GM19372 (cell line): ENCODE measurements at regions not wholly inside any gene's neighbourhood (a gene's known extent, or its start where the extent isn't known, plus 50 kb on each side); places are given as distances from the start of the nearest gene placed in this dataset.
"Not testable (repeated sequence)": the region's sequence is repeated elsewhere in the genome, so short reads cannot be mapped to it uniquely, and the experiment has no call there.

ENCODE experiments used
- ATAC-seq: cut with Tn5 transposase; IDR thresholded peaks from one replicate; pipeline ENCODE4 v1.9.1; 2021; ENCODE audit warnings: mild to moderate bottlenecking, low read depth, moderate library complexity; ENCODE audit not compliant: unreplicated experiment

DNA sequence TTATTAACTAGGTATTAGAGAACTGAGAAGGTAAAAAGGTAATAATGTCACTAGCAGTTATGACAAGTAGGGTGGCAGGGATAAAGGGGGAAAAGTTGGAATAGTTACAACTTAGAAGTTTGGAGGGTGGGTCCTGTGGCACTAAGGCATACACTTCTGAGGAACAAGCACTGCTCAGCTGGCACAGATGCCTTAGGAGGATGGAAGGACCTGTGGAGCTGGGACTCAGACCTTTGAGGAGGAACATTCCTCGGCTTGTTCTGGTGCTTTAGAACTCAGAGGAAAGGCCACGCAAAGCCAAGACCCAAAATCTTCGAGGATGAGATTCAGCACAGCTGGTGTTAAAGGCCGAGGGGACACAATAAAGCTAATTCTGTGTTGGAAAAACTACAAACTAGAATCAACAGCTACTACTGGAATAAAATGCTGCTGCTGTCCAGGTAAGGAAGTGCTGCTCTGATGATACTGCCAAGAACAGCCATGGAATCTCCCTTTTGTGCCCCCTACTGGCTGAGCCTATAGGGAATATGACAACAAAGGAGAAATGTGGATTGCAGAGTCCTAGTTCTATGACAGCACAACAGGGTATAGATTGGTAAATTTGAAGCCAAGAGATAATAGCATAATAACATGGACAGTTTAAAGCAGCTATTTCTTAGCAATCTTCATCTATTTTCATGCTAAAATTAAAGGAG lies 126.7 kb downstream of the SLC25A46 start:
- peak; percentile 63 for ATAC-seq

DNA sequence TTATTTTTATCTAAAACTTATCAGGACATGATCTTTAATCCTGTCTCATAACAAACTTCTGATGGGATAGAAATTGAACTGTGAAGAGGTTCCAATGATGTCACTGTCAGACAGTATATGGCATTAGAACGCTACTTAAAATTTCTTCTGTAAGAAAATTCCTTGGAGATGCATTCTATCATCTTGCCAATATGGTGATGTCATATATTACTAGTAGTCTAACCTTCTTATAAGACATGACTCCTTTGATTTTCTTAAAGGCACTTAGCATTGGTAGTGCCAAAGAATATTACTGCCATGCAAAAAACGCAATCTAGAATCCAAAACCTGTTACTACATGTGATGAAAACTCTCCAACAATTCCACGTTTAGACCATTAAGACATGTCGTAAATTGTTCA lies 131.1 kb downstream of the SLC25A46 start:
- ATAC-seq, result no peak

DNA sequence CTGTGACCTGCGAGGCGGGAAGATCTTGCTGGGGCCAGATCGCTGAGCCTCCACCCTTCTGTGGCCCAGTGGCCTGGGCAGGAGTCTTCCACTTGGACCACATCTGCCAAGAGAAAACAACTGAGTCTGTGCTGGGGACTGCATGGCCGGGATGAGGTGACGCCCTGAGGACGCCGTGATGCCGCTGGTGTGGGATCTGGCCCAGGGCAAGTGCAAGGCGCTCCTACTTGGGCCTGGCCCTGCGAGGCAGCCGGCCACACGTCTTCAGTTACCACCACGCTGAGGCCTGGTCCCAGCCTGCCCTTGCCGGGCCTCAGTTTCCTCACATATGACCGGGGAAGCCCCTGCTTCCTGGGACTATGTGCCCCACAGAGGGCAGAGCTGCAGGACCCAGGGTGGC lies 133.4 kb downstream of the SLC25A46 start:
- ATAC-seq, result no peak

DNA sequence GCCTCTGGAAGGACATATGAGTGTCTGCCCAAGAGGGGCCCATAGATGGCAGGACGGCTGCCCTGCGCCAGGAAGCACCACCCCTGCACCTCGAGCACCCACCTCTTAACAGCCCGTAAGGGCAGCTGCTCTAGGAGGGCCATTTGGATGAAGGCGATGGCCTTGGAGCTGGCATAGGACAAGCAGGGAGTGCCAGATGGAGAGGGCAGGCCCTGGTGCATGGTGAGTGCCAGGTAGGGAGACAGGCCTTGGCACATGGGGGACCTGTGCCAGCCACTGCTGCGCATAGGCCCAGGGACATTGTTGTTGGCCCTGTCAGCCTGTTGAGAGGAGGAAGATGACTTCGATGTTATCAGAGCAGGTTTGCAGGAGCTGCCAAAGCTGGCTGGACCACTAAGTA lies 134.2 kb downstream of the SLC25A46 start:
- no peak for ATAC-seq

DNA sequence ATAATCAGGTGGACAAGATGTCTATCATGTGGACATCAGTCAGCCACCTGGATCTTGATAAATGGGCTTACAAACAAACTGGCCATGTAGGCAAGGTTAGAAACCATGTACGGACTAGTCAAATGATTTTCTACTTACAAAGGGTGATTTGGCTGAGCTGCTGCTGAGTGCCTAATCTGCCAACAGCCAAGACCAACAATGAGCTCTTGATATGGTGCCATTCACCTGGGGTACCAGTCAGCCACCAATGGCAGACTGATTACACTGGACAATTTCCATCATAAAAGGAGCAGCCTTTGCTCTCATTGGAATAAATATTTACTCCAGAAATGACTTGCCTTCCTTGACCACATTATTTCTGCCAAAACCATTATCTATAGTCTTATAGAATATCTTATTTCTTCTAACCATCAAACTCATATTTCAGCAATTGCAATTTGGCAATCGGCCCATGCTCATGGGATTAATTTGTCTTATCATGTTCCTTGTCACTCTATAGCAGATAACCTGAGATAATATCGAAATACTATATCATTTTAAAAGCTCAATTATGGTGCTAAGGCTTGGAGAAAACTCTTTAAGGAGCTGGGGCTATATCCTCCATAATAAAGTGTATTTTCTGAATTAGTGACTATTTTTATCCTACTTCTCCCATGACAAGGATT lies 135.1 kb downstream of the SLC25A46 start:
- ATAC-seq, result no peak

DNA sequence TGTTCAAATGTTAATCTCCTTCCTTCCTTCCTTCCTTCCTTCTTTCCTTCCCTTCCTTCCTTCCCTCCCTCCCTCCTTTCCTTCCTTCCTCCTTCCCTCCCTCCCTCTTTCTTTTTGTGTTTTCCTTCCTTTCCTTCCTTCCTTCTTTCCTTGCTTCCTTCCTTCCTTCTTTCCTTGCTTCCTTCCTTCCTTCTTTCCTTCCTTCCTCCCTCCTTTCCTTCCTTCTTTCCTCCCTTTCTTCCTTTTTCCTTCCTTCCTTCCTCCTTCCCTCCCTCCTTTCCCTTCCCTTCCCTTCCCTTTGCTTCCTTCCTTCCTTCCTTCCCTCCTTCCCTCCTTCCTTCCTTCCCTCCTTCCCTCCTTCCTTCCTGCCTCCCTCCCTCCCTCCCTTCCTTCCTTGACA lies 136.3 kb downstream of the SLC25A46 start:
- ATAC-seq, result not testable (repeated sequence)

DNA sequence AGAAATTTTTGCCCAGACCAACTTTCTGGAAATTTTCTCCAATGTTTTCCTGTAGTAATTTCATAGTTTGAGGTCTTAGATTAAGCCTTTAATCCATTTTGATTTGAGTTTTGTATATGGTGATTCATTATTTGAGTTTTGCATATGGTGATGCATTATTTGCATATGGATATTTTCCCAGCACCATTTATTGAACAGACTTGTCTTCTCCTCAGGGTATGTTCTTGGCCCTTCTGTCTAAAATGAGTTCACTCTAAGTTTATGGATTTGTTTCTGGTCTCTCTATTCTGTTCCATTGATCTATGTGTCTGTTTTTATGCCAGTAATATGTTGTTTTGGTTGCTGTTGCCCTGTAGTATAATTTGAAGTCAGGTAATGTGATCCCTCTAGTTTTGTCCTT lies 139.3 kb downstream of the SLC25A46 start:
- no peak for ATAC-seq

DNA sequence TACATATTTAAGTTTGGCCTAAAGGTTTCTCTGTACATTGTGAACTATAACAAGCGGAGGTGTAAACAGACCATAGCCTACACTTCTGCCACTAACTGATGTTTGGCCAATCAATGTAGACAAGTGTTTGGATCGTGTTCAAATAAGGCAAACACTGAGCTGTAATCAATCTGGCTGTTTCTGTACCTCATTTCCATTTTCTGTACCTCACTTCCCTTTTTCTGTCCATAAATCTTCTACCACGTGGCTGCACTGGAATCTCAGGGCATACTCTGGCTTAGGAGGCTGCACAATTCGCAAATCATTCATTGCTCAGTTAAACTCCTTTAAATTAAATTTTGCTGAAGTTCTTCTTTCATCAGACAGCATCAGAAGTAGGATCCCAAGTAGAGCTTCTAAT lies 140.9 kb downstream of the SLC25A46 start:
- ATAC-seq, result no peak

DNA sequence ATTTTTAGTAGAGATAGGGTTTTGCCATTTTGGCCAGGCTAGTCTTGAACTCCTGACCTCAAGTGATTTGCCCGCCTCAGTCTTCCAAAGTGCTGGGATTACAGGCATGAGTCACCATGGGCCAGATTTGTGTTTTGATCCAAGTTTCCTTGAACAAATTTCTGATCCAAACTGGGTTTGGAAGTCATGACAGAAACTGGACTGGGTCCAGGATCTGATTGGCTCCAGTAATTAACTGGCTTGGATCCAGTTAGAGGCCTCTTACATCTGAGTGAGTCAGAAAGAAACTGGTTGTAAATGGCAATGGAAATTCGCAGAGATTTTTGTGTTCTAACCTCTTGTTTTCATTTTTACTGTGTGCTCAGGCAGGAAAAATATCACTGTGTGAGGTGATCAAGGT lies 141.6 kb downstream of the SLC25A46 start:
- no peak for ATAC-seq

DNA sequence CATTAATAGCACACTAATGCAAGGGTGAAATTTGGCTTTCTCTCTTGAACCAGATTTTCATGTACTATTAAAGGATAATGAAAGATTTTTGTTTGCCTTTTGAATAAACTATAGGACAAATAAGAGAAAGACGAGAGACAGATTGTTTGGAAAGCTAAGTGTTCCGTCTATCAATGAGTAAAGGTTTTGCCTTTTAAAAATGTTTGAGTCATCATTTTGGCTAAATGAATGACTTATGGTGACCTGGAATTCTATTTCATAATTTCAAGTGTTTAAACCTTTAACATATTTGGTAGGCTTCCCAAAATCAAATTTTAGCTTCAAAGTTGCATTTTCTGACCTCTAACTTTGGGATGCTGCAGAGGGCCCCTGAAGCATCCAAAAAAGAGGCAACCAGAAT lies 145.2 kb downstream of the SLC25A46 start:
- ATAC-seq, result no peak

DNA sequence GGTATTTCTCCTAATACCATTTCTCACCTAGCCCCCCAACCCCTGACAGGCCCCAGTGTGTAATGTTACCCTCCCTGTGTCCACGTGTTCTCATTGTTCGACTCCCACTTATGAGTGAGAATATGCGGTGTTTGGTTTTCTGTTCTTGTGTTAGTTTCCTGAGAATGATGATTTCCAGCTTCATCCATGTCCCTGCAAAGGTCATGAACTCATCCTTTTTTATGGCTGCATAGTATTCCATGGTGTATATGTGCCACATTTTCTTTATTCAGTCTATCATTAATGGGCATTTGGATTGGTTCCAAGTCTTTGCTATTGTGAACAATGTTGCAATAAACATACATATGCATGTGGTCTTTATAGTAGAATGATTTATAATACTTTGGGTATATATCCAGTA lies 148.4 kb downstream of the SLC25A46 start:
- ATAC-seq, result not testable (repeated sequence)

DNA sequence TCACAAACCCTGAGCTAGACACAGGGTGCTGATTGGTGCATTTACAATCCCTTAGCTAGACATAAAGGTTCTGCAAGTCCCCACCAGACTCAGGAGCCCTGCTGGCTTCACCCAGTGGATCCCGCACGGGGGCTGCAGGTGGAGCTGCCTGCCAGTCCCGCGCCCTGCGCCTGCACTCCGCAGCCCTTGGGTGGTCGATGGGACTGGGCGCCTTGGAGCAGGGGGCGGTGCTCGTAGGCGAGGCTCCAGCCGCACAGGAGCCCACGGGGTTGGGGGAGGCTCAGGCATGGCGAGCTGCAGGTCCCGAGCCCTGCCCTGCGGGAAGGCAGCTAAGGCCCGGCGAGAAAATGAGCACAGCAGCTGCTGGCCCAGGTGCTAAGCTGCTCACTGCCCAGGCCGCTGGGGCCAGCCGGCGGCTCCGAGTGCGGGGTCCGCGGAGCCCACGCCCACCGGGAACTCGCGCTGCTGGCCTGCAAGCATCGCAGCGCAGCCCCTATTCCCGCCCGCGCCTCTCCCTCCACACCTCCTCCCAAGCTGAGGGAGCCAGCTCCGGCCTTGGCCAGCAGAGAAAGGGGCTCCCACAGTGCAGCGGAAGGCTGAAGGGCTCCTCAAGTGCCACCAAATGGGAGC lies 155.2 kb downstream of the SLC25A46 start:
- not testable (repeated sequence) for ATAC-seq

DNA sequence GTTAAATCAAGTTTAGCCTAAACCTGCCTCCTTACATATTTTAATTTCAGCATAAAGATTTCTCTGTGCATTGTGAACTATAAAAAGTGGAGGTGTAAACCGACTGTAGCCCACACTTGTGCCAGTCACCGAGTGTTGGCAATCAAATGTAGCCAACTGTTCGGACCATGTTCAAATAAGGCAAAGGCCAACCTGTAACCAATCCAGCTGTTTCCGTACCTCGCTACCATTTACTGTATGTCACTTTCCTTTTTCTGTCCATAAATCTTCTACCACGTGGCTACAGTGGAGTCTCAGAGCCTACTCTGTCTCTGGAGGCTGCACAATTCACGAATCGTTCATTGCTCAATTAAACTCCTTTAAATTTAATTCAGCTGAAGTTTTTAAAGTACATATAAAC lies 156.0 kb downstream of the SLC25A46 start:
- no peak for ATAC-seq

DNA sequence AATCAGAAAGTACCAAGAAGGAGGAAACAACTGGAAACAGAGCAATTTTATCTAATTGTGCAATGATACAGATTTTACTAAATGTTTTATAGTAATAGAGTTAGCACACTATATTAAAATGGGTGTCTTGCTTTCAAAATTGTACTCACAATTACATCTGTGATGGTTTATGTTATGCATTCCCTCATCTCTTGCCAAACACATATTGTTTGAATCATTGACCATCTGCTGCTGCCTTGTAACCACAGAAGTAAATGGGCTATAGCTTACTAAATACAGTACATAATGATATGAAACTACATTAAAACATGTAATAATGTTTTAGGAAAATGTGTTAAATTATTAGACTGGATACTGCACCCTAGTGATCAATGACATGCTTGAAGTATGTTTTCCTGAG lies 158.1 kb downstream of the SLC25A46 start:
- ATAC-seq, result no peak

DNA sequence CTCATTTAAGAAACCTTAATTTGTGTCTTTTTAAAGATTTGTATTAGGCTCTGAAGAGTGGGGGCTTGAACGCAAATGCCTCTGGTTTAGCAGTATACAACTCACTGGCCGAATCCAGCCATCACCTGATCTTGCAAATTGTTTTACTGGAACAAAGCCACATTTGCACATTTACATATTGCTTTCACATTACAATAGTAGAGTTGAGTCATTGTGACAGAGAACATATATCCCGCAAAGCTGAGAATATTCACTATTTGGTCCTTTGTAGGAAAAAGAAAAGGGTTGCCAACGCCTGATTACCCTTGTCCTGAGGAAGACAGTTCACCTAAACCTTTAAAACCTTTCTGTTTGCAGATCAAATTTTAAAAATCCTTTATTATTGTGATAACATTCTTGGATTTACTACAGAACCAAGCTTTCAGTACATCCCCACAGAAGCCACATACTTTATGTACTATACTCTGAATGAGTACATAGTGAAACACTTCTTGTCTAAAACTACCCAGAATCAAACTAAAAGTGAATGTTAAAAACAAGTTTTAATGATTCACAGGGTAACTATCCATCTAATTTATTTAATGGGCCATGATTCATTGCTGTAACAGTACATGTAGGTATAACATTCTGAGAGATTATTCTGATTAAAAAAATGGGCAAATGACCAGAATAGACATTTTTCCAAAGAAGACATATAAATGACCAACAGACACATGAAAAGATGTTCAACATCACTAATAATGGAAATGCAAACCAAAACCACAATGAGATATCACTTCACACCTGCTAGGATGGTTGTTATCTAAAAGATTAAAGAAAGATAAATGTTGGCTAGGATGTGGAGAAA lies 161.0 kb downstream of the SLC25A46 start:
- ATAC-seq, result no peak

DNA sequence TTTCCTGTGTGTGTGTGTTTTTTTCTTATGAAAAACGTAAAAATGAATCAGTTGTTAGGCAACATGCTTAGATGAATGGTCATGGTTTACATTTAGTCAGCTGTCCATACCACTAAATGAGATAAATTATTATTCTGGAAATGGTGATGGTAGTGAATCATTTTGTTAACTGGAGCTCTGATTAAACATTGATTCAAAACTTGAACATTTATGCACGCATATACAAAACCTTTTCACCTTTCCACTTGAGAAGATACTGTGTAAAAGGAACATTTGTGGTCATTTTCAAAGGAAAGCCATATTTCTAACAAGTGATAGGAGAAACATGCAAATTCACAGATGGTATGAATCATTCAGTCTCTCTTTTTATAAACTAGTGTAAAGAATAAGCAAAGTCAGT lies 162.0 kb downstream of the SLC25A46 start:
- no peak for ATAC-seq

DNA sequence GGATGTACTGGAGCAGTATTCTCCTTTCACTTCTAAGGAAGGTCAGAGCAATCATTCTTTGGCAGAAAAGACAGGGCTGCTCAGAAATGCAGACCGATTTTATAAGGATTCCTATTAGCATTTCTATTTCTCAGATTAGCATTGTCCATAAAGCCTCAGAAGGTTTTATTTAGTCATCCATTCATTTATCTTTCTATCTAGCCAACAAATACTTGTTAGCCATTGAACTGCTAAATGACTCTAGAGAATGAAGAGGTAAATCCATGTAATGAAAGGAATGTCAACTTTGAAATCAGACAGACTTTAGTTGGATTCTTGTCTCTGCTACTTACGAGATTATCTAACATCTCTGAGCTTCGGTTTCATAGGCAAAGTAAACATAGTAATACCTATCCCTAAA lies 165.2 kb downstream of the SLC25A46 start:
- ATAC-seq, result no peak

DNA sequence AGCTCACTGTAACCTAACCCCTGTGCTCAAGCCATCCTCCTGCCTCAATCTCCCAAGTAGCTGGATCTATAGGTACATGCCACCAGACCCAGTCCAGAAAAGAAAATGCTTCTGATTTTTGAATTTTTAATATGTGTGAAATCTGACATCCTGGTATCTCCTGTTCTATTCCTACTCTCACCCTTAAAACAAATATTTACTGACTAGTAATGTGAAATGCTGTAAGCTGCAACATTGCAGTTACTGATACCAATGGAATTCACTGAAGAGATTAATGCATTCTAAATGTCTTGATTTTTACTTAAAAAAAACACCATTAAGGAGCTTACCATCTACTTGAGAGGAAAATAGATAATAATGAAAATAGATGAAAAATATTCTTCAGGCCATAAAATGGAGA lies 162.7 kb upstream of the TSLP start:
- ATAC-seq, result no peak

DNA sequence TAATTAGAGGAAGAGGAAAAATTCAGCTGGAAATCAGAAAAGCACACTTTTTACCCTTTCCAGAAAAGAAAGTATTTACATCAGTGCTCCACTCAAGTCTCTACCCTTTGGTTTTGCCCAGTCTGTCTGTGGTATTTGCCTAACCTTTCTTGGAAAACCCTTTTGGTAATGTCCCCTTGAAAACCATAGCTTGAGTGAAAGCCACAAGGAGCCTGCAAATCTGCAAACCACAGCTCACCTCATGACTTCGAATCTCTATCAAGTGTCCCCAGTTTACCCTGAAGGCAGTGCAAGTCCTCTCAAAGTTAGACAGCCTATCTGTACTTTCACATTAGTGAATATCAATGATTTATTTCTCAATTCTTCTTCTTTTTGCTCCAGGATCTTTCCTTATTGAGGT lies 162.1 kb upstream of the TSLP start:
- ATAC-seq, result no peak

DNA sequence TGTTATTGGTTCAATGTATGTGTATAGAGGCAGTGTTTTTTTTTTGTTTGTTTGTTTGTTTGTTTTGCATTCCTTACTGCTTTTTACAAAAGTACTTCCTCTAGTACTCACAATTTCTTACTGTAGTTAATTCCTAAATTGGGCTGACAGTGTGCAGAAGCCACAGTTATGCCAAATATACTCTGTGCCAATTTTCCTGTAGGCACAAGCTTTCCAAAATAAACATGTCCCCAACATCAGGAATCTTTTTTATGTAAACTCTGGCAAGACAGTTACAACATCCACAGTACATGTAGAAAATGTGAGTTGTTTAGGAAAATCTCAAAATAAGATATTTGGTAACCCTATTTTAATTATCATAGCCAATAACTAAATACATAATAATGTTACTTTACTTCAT lies 161.6 kb upstream of the TSLP start:
- ATAC-seq, result no peak

DNA sequence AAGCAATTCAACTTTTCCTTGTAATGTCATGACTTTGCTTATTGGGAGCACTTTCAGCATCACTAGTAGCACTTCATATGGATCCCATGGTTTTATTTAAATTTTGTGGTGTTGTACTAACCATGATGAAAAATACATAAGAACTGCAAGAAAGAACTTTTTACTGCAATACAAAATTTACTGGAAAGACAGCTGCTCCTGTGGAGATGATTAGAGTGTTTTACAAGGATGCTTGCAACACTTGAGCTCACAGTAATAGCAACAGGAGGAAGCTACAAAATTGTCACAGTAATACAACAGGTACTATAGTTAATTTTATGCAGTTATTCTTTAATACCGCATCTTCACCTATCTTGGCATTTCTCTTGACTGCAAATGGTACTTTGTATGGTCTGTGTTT lies 158.3 kb upstream of the TSLP start:
- no peak for ATAC-seq
